ENCODE measurements at regions not wholly inside any gene's neighbourhood (a gene's known extent, or its start where the extent isn't known, plus 50 kb on each side); places are given as distances from the start of the nearest gene placed in this dataset.
A peak's percentile ranks its signal among the peaks of the same experiment; 100 is the strongest.

- DNase-seq (no peak), ATAC-seq (peak in 2 of 3 donors; percentile 30 to 33)
- Mint-ChIP-seq H3K4me1 (peaks cover 12 to 19% of the 10 kb centered on the region in 2 donors), H3K4me3 (peak overlapping the region; percentile 38), H3K27me3 (ENCODE audit: low read depth in 2 of 2) (peaks cover 24 to 42% of the 10 kb centered on the region in 2 donors), H3K36me3 (no peaks in the 10 kb centered on the region), H3K9me3 (no peaks in the 10 kb centered on the region), H3K27ac (peak overlapping the region in 1 of 2 donors; percentile 50)
- no peaks in the 10 kb centered on the region for H3K9me3 ChIP-seq (ENCODE audit: control insufficient read depth, insufficient read depth, low read length)
- 15% methylated on average over 8 of the region's 8 CpGs for WGBS (ENCODE audit: insufficient coverage)
- no peak for TF ChIP-seq CTCF (IDR thresholded peaks at IDR 0.05)
- no peak overlapping the region for H3K27ac ChIP-seq (ENCODE audit: low read length)
- H3K4me3 ChIP-seq (ENCODE audit: low read length): no peak overlapping the region
- peaks cover 20% of the 10 kb centered on the region for H3K4me1 ChIP-seq (ENCODE audit: control insufficient read depth, insufficient read depth, low read length)
- no peaks in the 10 kb centered on the region for H3K36me3 ChIP-seq (ENCODE audit: control insufficient read depth, insufficient read depth, low read length)
- peaks cover 4% of the 10 kb centered on the region for H3K27me3 ChIP-seq (ENCODE audit: control insufficient read depth, insufficient read depth, low read length)
- intact Hi-C loops (cut with micrococcal nuclease): no loop called here
Measured at GRCh38 chr3:72176537-72177041, 391.6 kb upstream of the PROK2 start.

- 90% methylated on average over 6 of the region's 6 CpGs for WGBS (ENCODE audit: insufficient coverage)
- peaks cover 12 to 19% of the 10 kb centered on the region in 2 donors for H3K4me1 Mint-ChIP-seq
- ATAC-seq (no peak), DNase-seq (no peak)
- H3K27me3 Mint-ChIP-seq (ENCODE audit: low read depth in 2 of 2): peaks cover 22 to 40% of the 10 kb centered on the region in 2 donors
- H3K4me1 ChIP-seq (ENCODE audit: control insufficient read depth, insufficient read depth, low read length): peaks cover 20% of the 10 kb centered on the region
- H3K36me3 ChIP-seq (ENCODE audit: control insufficient read depth, insufficient read depth, low read length): no peaks in the 10 kb centered on the region
- no peaks in the 10 kb centered on the region for H3K9me3 Mint-ChIP-seq
- no peak for TF ChIP-seq CTCF (IDR thresholded peaks at IDR 0.05)
- no peak overlapping the region for H3K27ac Mint-ChIP-seq
- intact Hi-C loops (cut with micrococcal nuclease): no loop called here
- H3K4me3 Mint-ChIP-seq: no peak overlapping the region
- no peak overlapping the region for H3K4me3 ChIP-seq (ENCODE audit: low read length)
- no peak overlapping the region for H3K27ac ChIP-seq (ENCODE audit: low read length)
- H3K9me3 ChIP-seq (ENCODE audit: control insufficient read depth, insufficient read depth, low read length): no peaks in the 10 kb centered on the region
- H3K27me3 ChIP-seq (ENCODE audit: control insufficient read depth, insufficient read depth, low read length): peaks cover 4% of the 10 kb centered on the region
- H3K36me3 Mint-ChIP-seq: no peaks in the 10 kb centered on the region
Measured at GRCh38 chr3:72175296-72175858, 390.4 kb upstream of the PROK2 start.

- TF ChIP-seq CTCF (IDR thresholded peaks at IDR 0.05): no peak
- no peaks in the 10 kb centered on the region for H3K36me3 ChIP-seq (ENCODE audit: control insufficient read depth, insufficient read depth, low read length)
- Mint-ChIP-seq H3K9me3 (no peaks in the 10 kb centered on the region), H3K4me3 (no peak overlapping the region), H3K4me1 (peaks cover 12 to 19% of the 10 kb centered on the region in 2 donors), H3K27me3 (ENCODE audit: low read depth in 2 of 2) (peaks cover 22 to 40% of the 10 kb centered on the region in 2 donors), H3K27ac (no peak overlapping the region), H3K36me3 (no peaks in the 10 kb centered on the region)
- intact Hi-C loops (cut with micrococcal nuclease): no loop called here
- H3K4me1 ChIP-seq (ENCODE audit: control insufficient read depth, insufficient read depth, low read length): peaks cover 20% of the 10 kb centered on the region
- H3K9me3 ChIP-seq (ENCODE audit: control insufficient read depth, insufficient read depth, low read length): no peaks in the 10 kb centered on the region
- no peak overlapping the region for H3K4me3 ChIP-seq (ENCODE audit: low read length)
- no peak for ATAC-seq
- DNase-seq: no peak
- peaks cover 4% of the 10 kb centered on the region for H3K27me3 ChIP-seq (ENCODE audit: control insufficient read depth, insufficient read depth, low read length)
- WGBS (ENCODE audit: insufficient coverage): 90% methylated on average over 5 of the region's 5 CpGs
- no peak overlapping the region for H3K27ac ChIP-seq (ENCODE audit: low read length)
Measured at GRCh38 chr3:72174890-72175289, 389.9 kb upstream of the PROK2 start.

- Histone ChIP-seq H3K27me3 (ENCODE audit: control insufficient read depth, insufficient read depth, low read length) (peaks cover 4% of the 10 kb centered on the region), H3K27ac (ENCODE audit: low read length) (no peak overlapping the region), H3K9me3 (ENCODE audit: control insufficient read depth, insufficient read depth, low read length) (no peaks in the 10 kb centered on the region), H3K36me3 (ENCODE audit: control insufficient read depth, insufficient read depth, low read length) (no peaks in the 10 kb centered on the region), H3K4me3 (ENCODE audit: low read length) (no peak overlapping the region), H3K4me1 (ENCODE audit: control insufficient read depth, insufficient read depth, low read length) (peaks cover 20% of the 10 kb centered on the region)
- H3K27me3 Mint-ChIP-seq (ENCODE audit: low read depth in 2 of 2): peaks cover 22 to 39% of the 10 kb centered on the region in 2 donors
- no peak overlapping the region for H3K27ac Mint-ChIP-seq
- no peaks in the 10 kb centered on the region for H3K36me3 Mint-ChIP-seq
- H3K4me3 Mint-ChIP-seq: no peak overlapping the region
- no peaks in the 10 kb centered on the region for H3K9me3 Mint-ChIP-seq
- WGBS (ENCODE audit: insufficient coverage): 86% methylated on average over 2 of the region's 3 CpGs
- peaks cover 12 to 19% of the 10 kb centered on the region in 2 donors for H3K4me1 Mint-ChIP-seq
- intact Hi-C loops (cut with micrococcal nuclease): no loop called here
- DNase-seq (no peak), ATAC-seq (no peak)
- TF ChIP-seq CTCF (IDR thresholded peaks at IDR 0.05): no peak
Measured at GRCh38 chr3:72174040-72174439, 389.1 kb upstream of the PROK2 start.
